Endothelial cell of umbilical vein (primary cell): ENCODE measurements at regions not wholly inside any gene's neighbourhood (a gene's known extent, or its start where the extent isn't known, plus 50 kb on each side); places are given as distances from the start of the nearest gene placed in this dataset.

Experiments used
- BruUV-seq: library from RNA; stranded (reverse); fragments of 400-500 nt; replicated peaks from 2 replicates; lab custom pipeline; 2021; lab: Mats Ljungman, UMichigan
- CTCF ChIA-PET: fragments of 300-600, 350-600 bp; sonication (Branson Sonifier 250); formaldehyde crosslinking; loops from one replicate; lab custom pipeline; 2021; ENCODE audit warnings: antibody characterized with exemption, inconsistent platforms; lab: Charles Lee
- POLR2A ChIA-PET: fragments of 300-600, 350-600 bp; sonication (Branson Sonifier 250); formaldehyde crosslinking; loops from one replicate; lab custom pipeline; 2021; ENCODE audit warnings: antibody characterized with exemption, inconsistent platforms; lab: Charles Lee
- DNase-seq: peaks from one replicate; pipeline ENCODE4 v3.0.0-alpha.2; 2011; ENCODE audit warnings: low read depth, low spot score
- FAIRE-seq: peaks from 2 replicates; lab custom pipeline; 2011; peaks lifted over from hg19 to GRCh38; lab: Jason Lieb, UNC
- H2AFZ ChIP-seq: 2 replicates; pipeline ENCODE4 v1.6.0; 2012; ENCODE audit warnings: low read depth, low read length, control low read depth, inconsistent platforms
- H3K27ac ChIP-seq: 2 replicates; pipeline ENCODE4 v1.5.1; 2011; ENCODE audit warnings: low read depth, mild to moderate bottlenecking, control low read depth, low read length, moderate library complexity; ENCODE audit not compliant: insufficient read depth
- H3K27me3 ChIP-seq, 2 experiments: 2 replicates each; pipeline versions ENCODE4 v1.6.0 to v1.6.1; 2011; ENCODE audit warnings: low read length in 2 of 2, mixed read lengths in 1 of 2; ENCODE audit not compliant: control insufficient read depth in 2 of 2, insufficient read depth in 2 of 2
- H3K36me3 ChIP-seq, 2 experiments: 2 replicates in 1 of 2; 3 replicates in 1 of 2; pipeline ENCODE4 v1.5.1; 2011; ENCODE audit warnings: low read length in 2 of 2, mild to moderate bottlenecking in 1 of 2, moderate library complexity in 1 of 2; ENCODE audit not compliant: control insufficient read depth in 2 of 2, insufficient read depth in 2 of 2; ENCODE audit errors: extremely low read depth in 1 of 2
- H3K4me1 ChIP-seq: 3 replicates; pipeline ENCODE4 v1.5.1; 2011; ENCODE audit warnings: mild to moderate bottlenecking, low read length; ENCODE audit not compliant: control insufficient read depth, insufficient read depth; ENCODE audit errors: extremely low read depth
- H3K4me2 ChIP-seq: 2 replicates; pipeline ENCODE4 v1.6.1; 2011; ENCODE audit warnings: low read length, control low read depth, mixed read lengths; ENCODE audit not compliant: insufficient read depth
- H3K4me3 ChIP-seq, 3 experiments: fragments of 200-600 bp in 1 of 3; sonication (generic), shearing (Covaris generic) in 1 of 3; replicated peaks in 1 of 3; 2 replicates each; pipeline ENCODE4 v1.5.1; 2011 to 2016; ENCODE audit warnings: control low read depth in 3 of 3, low read length in 3 of 3, mild to moderate bottlenecking in 2 of 3, inconsistent platforms in 1 of 3, low read depth in 1 of 3, moderate library complexity in 1 of 3; ENCODE audit not compliant: insufficient read depth in 1 of 3
- H3K79me2 ChIP-seq: 2 replicates; pipeline ENCODE4 v1.6.0; 2012; ENCODE audit warnings: low read length, inconsistent platforms; ENCODE audit not compliant: control insufficient read depth, insufficient read depth
- H3K9ac ChIP-seq: replicated peaks from 2 replicates; pipeline ENCODE3; 2011; ENCODE audit warnings: low read length, control low read depth; ENCODE audit not compliant: insufficient read depth; ENCODE audit errors: extremely low read depth
- H3K9me1 ChIP-seq: replicated peaks from 3 replicates; pipeline ENCODE4 v1.6.0; 2011; ENCODE audit warnings: mild to moderate bottlenecking, low read length; ENCODE audit not compliant: control insufficient read depth, insufficient read depth; ENCODE audit errors: extremely low read depth
- H3K9me3 ChIP-seq: replicated peaks from 2 replicates; pipeline ENCODE4 v1.5.1; 2012; ENCODE audit warnings: low read length, inconsistent platforms; ENCODE audit not compliant: control insufficient read depth, insufficient read depth
- H4K20me1 ChIP-seq: replicated peaks from 2 replicates; pipeline ENCODE3; 2011; ENCODE audit warnings: mild to moderate bottlenecking, low read length; ENCODE audit not compliant: control insufficient read depth, insufficient read depth; ENCODE audit errors: extremely low read depth
- CTCF ChIP-seq, 2 donors: IDR thresholded peaks; 1 replicate in 1 of 2; 2 replicates in 1 of 2; pipeline ENCODE4 v1.5.1; 2011; ENCODE audit warnings: low read length in 2 of 2, mild to moderate bottlenecking in 2 of 2, moderate library complexity in 2 of 2, control low read depth in 1 of 2, inconsistent platforms in 1 of 2, low read depth in 1 of 2; ENCODE audit not compliant: insufficient read depth in 1 of 2; ENCODE audit errors: extremely low read depth in 1 of 2
- EZH2 ChIP-seq: IDR thresholded peaks from 2 replicates; pipeline ENCODE4 v1.6.1; 2012; ENCODE audit warnings: borderline replicate concordance, low read depth, mild to moderate bottlenecking, moderate library complexity, low read length, inconsistent platforms; ENCODE audit not compliant: severe bottlenecking
- FOS ChIP-seq: IDR thresholded peaks from 2 replicates; pipeline ENCODE4 v1.6.1; 2011; ENCODE audit warnings: mild to moderate bottlenecking, low read length, moderate library complexity, borderline replicate concordance; ENCODE audit not compliant: insufficient read depth
- GATA2 ChIP-seq: IDR thresholded peaks from 2 replicates; pipeline ENCODE4 v1.7.0; 2011; ENCODE audit warnings: low read depth, mild to moderate bottlenecking, moderate library complexity, mixed read lengths, low read length; ENCODE audit not compliant: insufficient read length, insufficient read depth
- JUN ChIP-seq: IDR thresholded peaks from 2 replicates; pipeline ENCODE4 v1.6.1; 2011; ENCODE audit warnings: borderline replicate concordance, low read depth; ENCODE audit not compliant: insufficient read length, insufficient read depth
- MAX ChIP-seq: IDR thresholded peaks from 2 replicates; pipeline ENCODE4 v1.6.1; 2011; ENCODE audit not compliant: insufficient read depth, insufficient read length
- MYC ChIP-seq: IDR thresholded peaks from one replicate; pipeline ENCODE4 v1.6.1; 2011; ENCODE audit warnings: mild to moderate bottlenecking, low read depth, low read length
- POLR2A ChIP-seq: IDR thresholded peaks from 2 replicates; pipeline ENCODE4 v1.6.1; 2012; ENCODE audit warnings: low read depth, mild to moderate bottlenecking, control low read depth, low read length
- POLR2AphosphoS5 ChIP-seq: IDR thresholded peaks from 2 replicates; pipeline ENCODE4 v1.6.1; 2012; ENCODE audit warnings: low read depth, mild to moderate bottlenecking, control low read depth, low read length, moderate library complexity; ENCODE audit not compliant: insufficient read depth
- dilution Hi-C: fragments of 300-500 bp; cut with MboI; formaldehyde crosslinking; loops from one replicate; pipeline ENCODE4 v1.15.0; 2019; ENCODE audit warnings: low sequenced_read_pairs; ENCODE audit not compliant: extremely low pct_ligation_motif_present
- intact Hi-C: fragments of 100-400 bp; cut with micrococcal nuclease; formaldehyde crosslinking; loops from one replicate; pipeline ENCODE4 v1.10.0; 2022

- H3K79me2 ChIP-seq = no peaks in the 10 kb centered on the region
- no peak overlapping the region for H3K27ac ChIP-seq
- FAIRE-seq (no peak), DNase-seq (no peak)
- no peak overlapping the region for H3K4me3 ChIP-seq
- no TSS peak for BruUV-seq
- no peak overlapping the region for H2AFZ ChIP-seq
- POLR2A ChIA-PET = no interaction called here
- no peaks in the 10 kb centered on the region for H3K9me3 ChIP-seq
- intact Hi-C loops = no loop called here
- H3K4me1 ChIP-seq = no peaks in the 10 kb centered on the region
- no peaks in the 10 kb centered on the region for H3K36me3 ChIP-seq
- CTCF ChIA-PET = no interaction called here
- dilution Hi-C loops = no loop called here
- TF ChIP-seq POLR2A (no peak), JUN (no peak), MYC (no peak)
- no peak overlapping the region for H3K9ac ChIP-seq
- H3K9me1 ChIP-seq = no peaks in the 10 kb centered on the region
- H3K4me2 ChIP-seq = no peak overlapping the region
- H4K20me1 ChIP-seq = no peaks in the 10 kb centered on the region
- H3K27me3 ChIP-seq = no peaks in the 10 kb centered on the region
These were observed 939.5 kb upstream of the CHAC2 start for GRCh38 chr2:52828112-52828511.

- no peaks in the 10 kb centered on the region for H3K27me3 ChIP-seq
- dilution Hi-C loops = no loop called here
- H3K9ac ChIP-seq = no peak overlapping the region
- H2AFZ ChIP-seq = no peak overlapping the region
- H3K9me1 ChIP-seq = no peaks in the 10 kb centered on the region
- FAIRE-seq (no peak), DNase-seq (no peak)
- TF ChIP-seq FOS (no peak), MAX (no peak), POLR2A (no peak), EZH2 (no peak), JUN (no peak), POLR2AphosphoS5 (no peak), GATA2 (no peak), CTCF (IDR thresholded peaks at IDR 0.05; ENCODE audit: extremely low read depth in 1 of 2, insufficient read depth in 1 of 2, low read depth in 1 of 2, low read length in 2 of 2) (no peak), MYC (no peak)
- no peak overlapping the region for H3K27ac ChIP-seq
- no peaks in the 10 kb centered on the region for H3K9me3 ChIP-seq
- CTCF ChIA-PET = no interaction called here
- no peaks in the 10 kb centered on the region for H3K36me3 ChIP-seq
- BruUV-seq = no TSS peak
- H3K4me2 ChIP-seq = no peak overlapping the region
- H3K4me3 ChIP-seq = no peak overlapping the region
- no peaks in the 10 kb centered on the region for H4K20me1 ChIP-seq
- intact Hi-C loops = no loop called here
- H3K4me1 ChIP-seq = no peaks in the 10 kb centered on the region
- H3K79me2 ChIP-seq = no peaks in the 10 kb centered on the region
- POLR2A ChIA-PET = no interaction called here
These were observed 946.0 kb upstream of the CHAC2 start for GRCh38 chr2:52821631-52822030.
